WTC11 (cell line): ENCODE measurements at regions not wholly inside any gene's neighbourhood (a gene's known extent, or its start where the extent isn't known, plus 50 kb on each side); places are given as distances from the start of the nearest gene placed in this dataset.

Experiments
- ATAC-seq: fragments of 200-7000 bp; cut with Tn5 transposase; 2 replicates; pipeline ENCODE4 v1.10.0; 2021; ENCODE audit warnings: mild to moderate bottlenecking, moderate library complexity
- CTCF ChIA-PET: fragments of 300-600 bp; sonication (Branson Sonifier 250); formaldehyde crosslinking; loops from one replicate; lab custom pipeline; 2021; ENCODE audit warnings: antibody characterized with exemption; lab: Charles Lee
- POLR2A ChIA-PET: fragments of 350-600 bp; sonication (Branson Sonifier 250); formaldehyde crosslinking; loops from one replicate; lab custom pipeline; 2021; ENCODE audit warnings: antibody characterized with exemption; lab: Charles Lee
- DNase-seq: peaks from one replicate; pipeline ENCODE4 v3.0.0; 2021; ENCODE audit warnings: low spot score
- H3K27ac Mint-ChIP-seq: 2 replicates; pipeline ENCODE4 v1.8.0; 2021; ENCODE audit warnings: mixed read lengths
- H3K27me3 Mint-ChIP-seq: 2 replicates; pipeline ENCODE4 v1.8.0; 2021; ENCODE audit warnings: low read depth, mild to moderate bottlenecking, moderate library complexity, mixed read lengths
- H3K36me3 Mint-ChIP-seq: 2 replicates; pipeline ENCODE4 v1.8.0; 2021; ENCODE audit warnings: mixed read lengths
- H3K4me1 Mint-ChIP-seq: 2 replicates; pipeline ENCODE4 v1.8.0; 2022; ENCODE audit warnings: mixed read lengths
- H3K4me3 Mint-ChIP-seq: 2 replicates; pipeline ENCODE4 v1.8.0; 2021; ENCODE audit warnings: mild to moderate bottlenecking, moderate library complexity, mixed read lengths
- H3K9me3 Mint-ChIP-seq: 2 replicates; pipeline ENCODE4 v1.8.0; 2021; ENCODE audit warnings: mixed read lengths
- ATF1 ChIP-seq: sonication (generic); formaldehyde crosslinking; IDR thresholded peaks from 2 replicates; pipeline ENCODE4 v1.8.1; 2023; ENCODE audit warnings: mild to moderate bottlenecking, moderate library complexity, missing genetic modification reagents
- CBFB ChIP-seq: sonication (generic); formaldehyde crosslinking; IDR thresholded peaks from 2 replicates; pipeline ENCODE4 v1.8.1; 2022; ENCODE audit warnings: mild to moderate bottlenecking, low read depth, missing genetic modification reagents
- CREM ChIP-seq: sonication (generic); formaldehyde crosslinking; IDR thresholded peaks from 2 replicates; pipeline ENCODE4 v1.8.1; 2022; ENCODE audit warnings: mild to moderate bottlenecking, missing genetic modification reagents, moderate library complexity
- CTCF ChIP-seq: fragments of 200-600 bp; IDR thresholded peaks from 2 replicates; pipeline ENCODE4 v1.8.0; 2022; ENCODE audit warnings: antibody characterized with exemption
- EMX1 ChIP-seq: fragments of 250-450 bp; sonication (Bioruptor Pico); IDR thresholded peaks from 2 replicates; pipeline ENCODE4 v1.8.0; 2021; ENCODE audit warnings: mild to moderate bottlenecking
- GABPB1 ChIP-seq: sonication (generic); formaldehyde crosslinking; IDR thresholded peaks from 2 replicates; pipeline ENCODE4 v1.8.1; 2023; ENCODE audit warnings: mild to moderate bottlenecking, missing genetic modification reagents
- HMGA2 ChIP-seq: fragments of 250-450 bp; sonication (Bioruptor Pico); IDR thresholded peaks from 2 replicates; pipeline ENCODE4 v1.4.0; 2021; ENCODE audit warnings: mild to moderate bottlenecking, moderate library complexity
- JAZF1 ChIP-seq: fragments of 250-450 bp; sonication (Bioruptor Pico); IDR thresholded peaks from 2 replicates; pipeline ENCODE4 v1.9.0; 2021; ENCODE audit warnings: moderate library complexity, mild to moderate bottlenecking, inconsistent platforms
- NFE2L1 ChIP-seq: sonication (generic); formaldehyde crosslinking; IDR thresholded peaks from 2 replicates; pipeline ENCODE4 v1.8.1; 2023; ENCODE audit warnings: missing genetic modification reagents
- OVOL2 ChIP-seq: fragments of 250-450 bp; sonication (Bioruptor Pico); IDR thresholded peaks from 2 replicates; pipeline ENCODE4 v1.9.0; 2021; ENCODE audit warnings: mild to moderate bottlenecking, borderline replicate concordance
- PRDM15 ChIP-seq: sonication (generic); formaldehyde crosslinking; IDR thresholded peaks from 2 replicates; pipeline ENCODE4 v1.8.0; 2022; ENCODE audit warnings: missing genetic modification reagents
- PREB ChIP-seq: sonication (generic); formaldehyde crosslinking; IDR thresholded peaks from 2 replicates; pipeline ENCODE4 v1.8.1; 2022; ENCODE audit warnings: mild to moderate bottlenecking, missing genetic modification reagents, moderate library complexity, borderline replicate concordance
- USF1 ChIP-seq: sonication (generic); formaldehyde crosslinking; IDR thresholded peaks from 2 replicates; pipeline ENCODE4 v1.8.0; 2022; ENCODE audit warnings: mild to moderate bottlenecking, missing genetic modification reagents
- ZMAT4 ChIP-seq: fragments of 250-450 bp; sonication (Bioruptor Pico); IDR thresholded peaks from 2 replicates; pipeline ENCODE4 v1.9.0; 2021; ENCODE audit warnings: mild to moderate bottlenecking
- ZNF396 ChIP-seq: fragments of 250-450 bp; sonication (Bioruptor Pico); IDR thresholded peaks from 2 replicates; pipeline ENCODE4 v1.8.0; 2021; ENCODE audit warnings: mild to moderate bottlenecking, moderate library complexity, borderline replicate concordance

- H3K4me1 Mint-ChIP-seq: peaks cover 35% of the 10 kb centered on the region
- DNase-seq: peak; percentile 67
- H3K27ac Mint-ChIP-seq: no peak overlapping the region; the same call in 1 of the 2 replicates
- no peaks in the 10 kb centered on the region for H3K36me3 Mint-ChIP-seq
- peak; percentile 57; the same call in 1 of the 2 replicates for ATAC-seq
- ChIA-PET CTCF (interaction anchor here (0.6 to 2.4 kb wide), 20 partner anchors 9 to 577 kb away, joined by 3 to 14 read pairs (median 4); partner anchors contain the start of gene NUAK1), POLR2A (no interaction called here)
- H3K4me3 Mint-ChIP-seq: no peak overlapping the region
- peak; percentile 68 for TF ChIP-seq CTCF
- TF ChIP-seq PREB (CRISPR knock-in tag): no peak
- H3K9me3 Mint-ChIP-seq: peaks cover 3% of the 10 kb centered on the region
- H3K27me3 Mint-ChIP-seq: peaks cover 4% of the 10 kb centered on the region; the same call in 1 of the 2 replicates
Measured at GRCh38 chr12:105705765-105706164, 375.3 kb downstream of the C12orf75 start.

- H3K9me3 Mint-ChIP-seq: no peaks in the 10 kb centered on the region
- POLR2A ChIA-PET: no interaction called here
- no peaks in the 10 kb centered on the region for H3K36me3 Mint-ChIP-seq
- TF ChIP-seq GABPB1 (CRISPR knock-in tag) (no peak), ATF1 (CRISPR knock-in tag) (no peak), JAZF1 (no peak), CTCF (no peak), USF1 (CRISPR knock-in tag) (no peak), OVOL2 (CRISPR knock-in tag) (no peak), PRDM15 (no peak), CBFB (CRISPR knock-in tag) (no peak), HMGA2 (no peak), ZNF396 (no peak), CREM (CRISPR knock-in tag) (no peak), ZMAT4 (CRISPR knock-in tag) (no peak), EMX1 (CRISPR knock-in tag) (no peak), NFE2L1 (CRISPR knock-in tag) (no peak)
- H3K4me1 Mint-ChIP-seq: peaks cover 35% of the 10 kb centered on the region
- DNase-seq: no peak
- H3K4me3 Mint-ChIP-seq: no peak overlapping the region
- H3K27ac Mint-ChIP-seq: no peak overlapping the region
- ATAC-seq: peak; percentile 46
- peaks cover 4% of the 10 kb centered on the region; the same call in 1 of the 2 replicates for H3K27me3 Mint-ChIP-seq
- CTCF ChIA-PET: interaction anchor here (0.6 to 2.1 kb wide), 16 partner anchors 8 to 576 kb away, joined by 3 to 10 read pairs (median 4); partner anchors contain the start of gene NUAK1
Measured at GRCh38 chr12:105706321-105706972, 376.0 kb downstream of the C12orf75 start.
